ENCODE measurements at regions not wholly inside any gene's neighbourhood (a gene's known extent, or its start where the extent isn't known, plus 50 kb on each side); places are given as distances from the start of the nearest gene placed in this dataset.
A peak's percentile ranks its signal among the peaks of the same experiment; 100 is the strongest.

DNA sequence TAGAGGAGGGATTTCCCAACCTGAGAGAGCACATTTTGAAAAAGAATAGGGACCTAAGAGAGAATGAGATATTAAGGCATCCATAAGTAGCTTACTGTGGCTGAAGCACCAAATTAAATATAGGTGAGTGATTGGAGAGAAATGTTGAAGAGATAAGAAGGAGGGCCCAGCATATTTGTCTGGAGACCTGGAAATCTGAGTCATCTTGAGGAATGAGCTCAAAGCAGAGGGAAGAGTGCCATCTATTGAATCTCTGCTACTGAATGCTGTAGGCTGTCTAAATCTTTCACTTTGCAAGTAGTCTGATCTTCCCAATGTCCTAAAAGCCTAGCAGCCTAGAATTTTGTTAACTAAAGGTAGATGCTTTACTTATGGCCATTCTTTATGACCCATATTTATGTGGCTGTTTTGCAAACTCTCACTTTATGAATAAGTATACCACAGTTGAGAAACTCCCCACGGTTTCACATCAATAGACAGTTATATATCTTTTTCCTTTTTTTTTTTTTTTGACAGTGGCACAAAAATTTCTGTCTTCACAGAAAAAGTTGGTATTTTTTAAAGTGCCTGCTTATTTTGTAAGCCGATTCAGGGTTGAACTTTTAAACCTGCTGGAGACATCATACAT is 2093.5 kb downstream of the LRRC4C start:
- no peak for TF ChIP-seq EHF (CRISPR knock-in tag; IDR thresholded peaks at IDR 0.05)
- TF ChIP-seq ESRRA (IDR thresholded peaks at IDR 0.05; ENCODE audit: borderline replicate concordance, low read length): no peak
- TF ChIP-seq, protein P1, sequence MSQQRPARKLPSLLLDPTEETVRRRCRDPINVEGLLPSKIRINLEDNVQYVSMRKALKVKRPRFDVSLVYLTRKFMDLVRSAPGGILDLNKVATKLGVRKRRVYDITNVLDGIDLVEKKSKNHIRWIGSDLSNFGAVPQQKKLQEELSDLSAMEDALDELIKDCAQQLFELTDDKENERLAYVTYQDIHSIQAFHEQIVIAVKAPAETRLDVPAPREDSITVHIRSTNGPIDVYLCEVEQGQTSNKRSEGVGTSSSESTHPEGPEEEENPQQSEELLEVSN (IDR thresholded peaks at IDR 0.05; ENCODE audit: borderline replicate concordance, low read depth): no peak
- no peak for TF ChIP-seq CEBPB (IDR thresholded peaks at IDR 0.05)
- TF ChIP-seq EP300 (IDR thresholded peaks at IDR 0.05): no peak
- peak in 1 of 2 experiments; percentile 38; a peak in 2 of 5 replicates for TF ChIP-seq RAD21 (conservative IDR thresholded peaks at IDR 0.05 in 1 of 2, IDR thresholded peaks at IDR 0.05 in 1 of 2)
- no peak for TF ChIP-seq SREBF2 (IDR thresholded peaks at IDR 0.05)
- TF ChIP-seq MAX (IDR thresholded peaks at IDR 0.05): no peak
- TF ChIP-seq CTCF (IDR thresholded peaks at IDR 0.05): peak; percentile 26; the same call in 1 of the 3 replicates
- TF ChIP-seq MYC (IDR thresholded peaks at IDR 0.05; ENCODE audit: borderline replicate concordance, low read length): no peak
- no peak for TF ChIP-seq HOXA7 (CRISPR knock-in tag; IDR thresholded peaks at IDR 0.05)
- no peak for TF ChIP-seq ZSCAN20 (CRISPR knock-in tag; IDR thresholded peaks at IDR 0.05)
- no peak for TF ChIP-seq GATA3 (IDR thresholded peaks at IDR 0.05; ENCODE audit: borderline replicate concordance)
- TF ChIP-seq USF2 (IDR thresholded peaks at IDR 0.05): no peak
- TF ChIP-seq TP53 (CRISPR knock-in tag; IDR thresholded peaks at IDR 0.05): no peak
- no peak for TF ChIP-seq POLR2AphosphoS2 (conservative IDR thresholded peaks at IDR 0.05; ENCODE audit: low read length)
- no peak for TF ChIP-seq HEYL (CRISPR knock-in tag; IDR thresholded peaks at IDR 0.05)
- no peak for TF ChIP-seq BHLHE40 (IDR thresholded peaks at IDR 0.05; ENCODE audit: low read depth, low read length)
- TF ChIP-seq FOSL2 (IDR thresholded peaks at IDR 0.05): no peak
- TF ChIP-seq FOSL2 (CRISPR knock-in tag; IDR thresholded peaks at IDR 0.05): peak; percentile 27; the same call in 1 of the 2 replicates
- TF ChIP-seq ZC3H11A (IDR thresholded peaks at IDR 0.05): no peak
- peak in 1 of 2 experiments; percentile 31 for DNase-seq (ENCODE audit: low read depth in 1 of 2, low spot score in 1 of 2)
- H3K4me3 ChIP-seq: no peak overlapping the region
- no peak overlapping the region for H3K4me2 ChIP-seq
- 2% methylated on average over 2 of the region's 2 CpGs for WGBS (ENCODE audit: missing lambda C conversion rate)
- ChIA-PET POLR2A (no interaction called here), CTCF (no interaction called here)
- no peak for FAIRE-seq
- H3K4me1 ChIP-seq: no peaks in the 10 kb centered on the region
- no peaks in the 10 kb centered on the region; the same call in 2 of the 3 replicates for H3K9me3 ChIP-seq
- H3K27ac ChIP-seq: no peak overlapping the region
- peak; percentile 63 to 64; a peak in 4 of 6 replicates for ATAC-seq

- H3K27ac ChIP-seq: no peak overlapping the region
- DNase-seq (ENCODE audit: low read depth in 1 of 2, low spot score in 1 of 2): no peak
- CTCF ChIA-PET: no interaction called here
- no peak overlapping the region for H3K4me2 ChIP-seq
- no peak for FAIRE-seq
- POLR2A ChIA-PET: no interaction called here
- H3K4me1 ChIP-seq: no peaks in the 10 kb centered on the region
- WGBS (ENCODE audit: missing lambda C conversion rate): 2% methylated on average over 1 of the region's 1 CpG
- H3K4me3 ChIP-seq: no peak overlapping the region
- ATAC-seq: no peak
- H3K9me3 ChIP-seq: no peaks in the 10 kb centered on the region; the same call in 2 of the 3 replicates
- TF ChIP-seq USF2 (IDR thresholded peaks at IDR 0.05) (no peak), CTCF (IDR thresholded peaks at IDR 0.05) (no peak), JUN (IDR thresholded peaks at IDR 0.05) (no peak), CBX2 (IDR thresholded peaks at IDR 0.05; ENCODE audit: borderline replicate concordance, low read depth) (no peak), NR3C1 (IDR thresholded peaks at IDR 0.05) (no peak), MAZ (IDR thresholded peaks at IDR 0.05; ENCODE audit: borderline replicate concordance, low read depth, low read length) (no peak), FOSB (CRISPR knock-in tag; IDR thresholded peaks at IDR 0.05) (no peak), ZFP36 (IDR thresholded peaks at IDR 0.05; ENCODE audit: borderline replicate concordance, partially characterized antibody) (no peak), MYC (IDR thresholded peaks at IDR 0.05; ENCODE audit: borderline replicate concordance, low read length) (no peak), RCOR1 (IDR thresholded peaks at IDR 0.05; ENCODE audit: low read depth, low read length) (no peak), RAD21 (conservative IDR thresholded peaks at IDR 0.05 in 1 of 2, IDR thresholded peaks at IDR 0.05 in 1 of 2) (no peak), SREBF2 (IDR thresholded peaks at IDR 0.05) (no peak), MAX (IDR thresholded peaks at IDR 0.05) (no peak), KDM1A (IDR thresholded peaks at IDR 0.05; ENCODE audit: low read depth) (no peak), EP300 (IDR thresholded peaks at IDR 0.05) (no peak), MAFK (IDR thresholded peaks at IDR 0.05; ENCODE audit: partially characterized antibody) (no peak)
Observed at GRCh38 chr11:39363571-39363970, 2095.9 kb downstream of the LRRC4C start.
